Chondrocyte (in vitro differentiated cells): ENCODE measurements at regions not wholly inside any gene's neighbourhood (a gene's known extent, or its start where the extent isn't known, plus 50 kb on each side); places are given as distances from the start of the nearest gene placed in this dataset.

Experiments used
- DNase-seq: peaks from one replicate; pipeline ENCODE4 v3.0.0; 2021; ENCODE audit warnings: mixed read lengths, low spot score
- H3K27ac Mint-ChIP-seq: one replicate; pipeline ENCODE4 v1.8.0; 2021; ENCODE audit warnings: mild to moderate bottlenecking, moderate library complexity, mixed read lengths; ENCODE audit not compliant: unreplicated experiment
- H3K27me3 Mint-ChIP-seq: 2 replicates; pipeline ENCODE4 v1.8.0; 2021; ENCODE audit warnings: low read depth, mixed read lengths
- H3K36me3 Mint-ChIP-seq: 2 replicates; pipeline ENCODE4 v1.8.0; 2021; ENCODE audit warnings: low read depth, mixed read lengths
- H3K4me1 Mint-ChIP-seq: 2 replicates; pipeline ENCODE4 v1.8.0; 2021; ENCODE audit warnings: low read depth, mild to moderate bottlenecking, mixed read lengths
- H3K4me3 Mint-ChIP-seq: one replicate; pipeline ENCODE4 v1.8.0; 2021; ENCODE audit warnings: mild to moderate bottlenecking, moderate library complexity, mixed read lengths; ENCODE audit not compliant: unreplicated experiment
- H3K9me3 Mint-ChIP-seq: 2 replicates; pipeline ENCODE4 v1.8.0; 2021; ENCODE audit warnings: low read depth, mixed read lengths
- CTCF ChIP-seq: fragments of 200-600 bp; sonication (generic); IDR thresholded peaks from 2 replicates; pipeline ENCODE4 v1.5.0; 2021; ENCODE audit warnings: antibody characterized with exemption, mild to moderate bottlenecking, moderate library complexity

GRCh38 chr18:27854631-27855030 is 322.3 kb downstream of the CDH2 start:
- TF ChIP-seq CTCF, result no peak
- DNase-seq, result no peak
- Mint-ChIP-seq H3K36me3 (no peaks in the 10 kb centered on the region), H3K4me3 (no peak overlapping the region), H3K27ac (no peak overlapping the region), H3K27me3 (no peaks in the 10 kb centered on the region), H3K9me3 (peaks cover 14% of the 10 kb centered on the region), H3K4me1 (no peaks in the 10 kb centered on the region)

- no peak for TF ChIP-seq CTCF
- DNase-seq, result no peak
- Mint-ChIP-seq H3K27ac (no peak overlapping the region), H3K9me3 (no peaks in the 10 kb centered on the region), H3K4me1 (peaks cover 17% of the 10 kb centered on the region), H3K27me3 (no peaks in the 10 kb centered on the region), H3K4me3 (no peak overlapping the region), H3K36me3 (no peaks in the 10 kb centered on the region)
These were observed 328.6 kb downstream of the CDH2 start for GRCh38 chr18:27848336-27848735.

GRCh38 chr18:27847412-27847811 is 329.5 kb downstream of the CDH2 start:
- H3K27ac Mint-ChIP-seq, result no peak overlapping the region
- peaks cover 26% of the 10 kb centered on the region for H3K4me1 Mint-ChIP-seq
- H3K36me3 Mint-ChIP-seq, result no peaks in the 10 kb centered on the region
- TF ChIP-seq CTCF, result no peak
- no peak for DNase-seq
- no peak overlapping the region for H3K4me3 Mint-ChIP-seq
- H3K27me3 Mint-ChIP-seq, result no peaks in the 10 kb centered on the region
- no peaks in the 10 kb centered on the region for H3K9me3 Mint-ChIP-seq

- no peak for DNase-seq
- TF ChIP-seq CTCF, result no peak
- Mint-ChIP-seq H3K9me3 (no peaks in the 10 kb centered on the region), H3K27me3 (no peaks in the 10 kb centered on the region), H3K27ac (no peak overlapping the region), H3K4me3 (no peak overlapping the region), H3K4me1 (peaks cover 26% of the 10 kb centered on the region), H3K36me3 (no peaks in the 10 kb centered on the region)
These were observed 331.0 kb downstream of the CDH2 start for GRCh38 chr18:27845897-27846296.

- Mint-ChIP-seq H3K27ac (peak overlapping the region; percentile 23), H3K9me3 (no peaks in the 10 kb centered on the region), H3K36me3 (no peaks in the 10 kb centered on the region), H3K4me1 (peaks cover 36% of the 10 kb centered on the region), H3K4me3 (no peak overlapping the region), H3K27me3 (no peaks in the 10 kb centered on the region)
- no peak for DNase-seq
- no peak for TF ChIP-seq CTCF
These were observed 332.9 kb downstream of the CDH2 start for GRCh38 chr18:27843783-27844777.
